RCC 7860 (cell line): ENCODE measurements at regions not wholly inside any gene's neighbourhood (a gene's known extent, or its start where the extent isn't known, plus 50 kb on each side); places are given as distances from the start of the nearest gene placed in this dataset.
A peak's percentile ranks its signal among the peaks of the same experiment; 100 is the strongest.

Source experiments
- DNase-seq: peaks from one replicate; pipeline ENCODE4 v3.0.0-alpha.2; 2015; ENCODE audit warnings: low spot score
- FAIRE-seq: peaks from 2 replicates; lab custom pipeline; 2012; peaks lifted over from hg19 to GRCh38; lab: Jason Lieb, UNC

GRCh38 chr13:43981512-43982301, 102.0 kb downstream of the LACC1 start:
- no peak for FAIRE-seq
- no peak for DNase-seq

GRCh38 chr13:43983373-43983772, 103.7 kb downstream of the LACC1 start:
- FAIRE-seq, result no peak
- DNase-seq, result no peak

GRCh38 chr13:43984292-43984691, 104.6 kb downstream of the LACC1 start:
- FAIRE-seq (no peak), DNase-seq (no peak)

GRCh38 chr13:43985422-43986072, 105.8 kb downstream of the LACC1 start:
- FAIRE-seq, result no peak
- no peak for DNase-seq

GRCh38 chr13:43986421-43986981, 106.8 kb downstream of the LACC1 start:
- DNase-seq, result no peak
- FAIRE-seq, result no peak

- FAIRE-seq (no peak), DNase-seq (no peak)
Measured at GRCh38 chr13:43988302-43988701, 108.6 kb downstream of the LACC1 start.

GRCh38 chr13:43990021-43990420, 110.3 kb downstream of the LACC1 start:
- DNase-seq, result no peak
- FAIRE-seq, result no peak

- FAIRE-seq, result no peak
Measured at GRCh38 chr13:43990829-43991228, 111.1 kb downstream of the LACC1 start.

GRCh38 chr13:43991773-43992201, 112.1 kb downstream of the LACC1 start:
- no peak for DNase-seq
- FAIRE-seq, result no peak

More at GRCh38 chr13:43990829-43991228, 111.1 kb downstream of the LACC1 start:
- DNase-seq, result no peak

GRCh38 chr13:43992211-43992610, 112.5 kb downstream of the LACC1 start:
- FAIRE-seq (no peak), DNase-seq (no peak)

- no peak for DNase-seq
- no peak for FAIRE-seq
Measured at GRCh38 chr13:43994999-43995859, 115.5 kb downstream of the LACC1 start.

GRCh38 chr13:43996221-43996620, 116.5 kb downstream of the LACC1 start:
- FAIRE-seq (no peak), DNase-seq (no peak)

- FAIRE-seq (no peak), DNase-seq (no peak)
Measured at GRCh38 chr13:44003481-44003880, 123.8 kb downstream of the LACC1 start.

- FAIRE-seq (peak; percentile 75), DNase-seq (peak; percentile 32)
Measured at GRCh38 chr13:44004878-44005277, 125.2 kb downstream of the LACC1 start.

GRCh38 chr13:44007451-44007850, 127.7 kb downstream of the LACC1 start:
- DNase-seq, result no peak
- no peak for FAIRE-seq

- peak; percentile 90 for FAIRE-seq
Measured at GRCh38 chr13:44011036-44011435, 131.3 kb downstream of the LACC1 start.

GRCh38 chr13:44012910-44013757, 133.4 kb downstream of the LACC1 start:
- peak; percentile 70 for FAIRE-seq
- peak; percentile 27 for DNase-seq

More at GRCh38 chr13:44011036-44011435, 131.3 kb downstream of the LACC1 start:
- DNase-seq, result peak; percentile 48

- FAIRE-seq (peak; percentile 94), DNase-seq (peak; percentile 63)
Measured at GRCh38 chr13:44013758-44014291, 134.1 kb downstream of the LACC1 start.

- DNase-seq (no peak), FAIRE-seq (no peak)
Measured at GRCh38 chr13:44014501-44014900, 134.8 kb downstream of the LACC1 start.

- FAIRE-seq (no peak), DNase-seq (no peak)
Measured at GRCh38 chr13:44015118-44015517, 135.4 kb downstream of the LACC1 start.
